ENCODE measurements at regions not wholly inside any gene's neighbourhood (a gene's known extent, or its start where the extent isn't known, plus 50 kb on each side); places are given as distances from the start of the nearest gene placed in this dataset.
"Not testable (repeated sequence)": the region's sequence is repeated elsewhere in the genome, so short reads cannot be mapped to it uniquely, and the experiment has no call there.

- no peak overlapping the region for H3K4me3 ChIP-seq (ENCODE audit: low read depth, low read length)
- DNase-seq (ENCODE audit: low read depth), result no peak
- TF ChIP-seq, protein P1, sequence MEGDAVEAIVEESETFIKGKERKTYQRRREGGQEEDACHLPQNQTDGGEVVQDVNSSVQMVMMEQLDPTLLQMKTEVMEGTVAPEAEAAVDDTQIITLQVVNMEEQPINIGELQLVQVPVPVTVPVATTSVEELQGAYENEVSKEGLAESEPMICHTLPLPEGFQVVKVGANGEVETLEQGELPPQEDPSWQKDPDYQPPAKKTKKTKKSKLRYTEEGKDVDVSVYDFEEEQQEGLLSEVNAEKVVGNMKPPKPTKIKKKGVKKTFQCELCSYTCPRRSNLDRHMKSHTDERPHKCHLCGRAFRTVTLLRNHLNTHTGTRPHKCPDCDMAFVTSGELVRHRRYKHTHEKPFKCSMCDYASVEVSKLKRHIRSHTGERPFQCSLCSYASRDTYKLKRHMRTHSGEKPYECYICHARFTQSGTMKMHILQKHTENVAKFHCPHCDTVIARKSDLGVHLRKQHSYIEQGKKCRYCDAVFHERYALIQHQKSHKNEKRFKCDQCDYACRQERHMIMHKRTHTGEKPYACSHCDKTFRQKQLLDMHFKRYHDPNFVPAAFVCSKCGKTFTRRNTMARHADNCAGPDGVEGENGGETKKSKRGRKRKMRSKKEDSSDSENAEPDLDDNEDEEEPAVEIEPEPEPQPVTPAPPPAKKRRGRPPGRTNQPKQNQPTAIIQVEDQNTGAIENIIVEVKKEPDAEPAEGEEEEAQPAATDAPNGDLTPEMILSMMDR (IDR thresholded peaks at IDR 0.05; ENCODE audit: low read depth, low read length, missing control alignments), result no peak
Measured at GRCh38 chr5:1641041-1641440, 117.3 kb upstream of the LPCAT1 start.

DNA sequence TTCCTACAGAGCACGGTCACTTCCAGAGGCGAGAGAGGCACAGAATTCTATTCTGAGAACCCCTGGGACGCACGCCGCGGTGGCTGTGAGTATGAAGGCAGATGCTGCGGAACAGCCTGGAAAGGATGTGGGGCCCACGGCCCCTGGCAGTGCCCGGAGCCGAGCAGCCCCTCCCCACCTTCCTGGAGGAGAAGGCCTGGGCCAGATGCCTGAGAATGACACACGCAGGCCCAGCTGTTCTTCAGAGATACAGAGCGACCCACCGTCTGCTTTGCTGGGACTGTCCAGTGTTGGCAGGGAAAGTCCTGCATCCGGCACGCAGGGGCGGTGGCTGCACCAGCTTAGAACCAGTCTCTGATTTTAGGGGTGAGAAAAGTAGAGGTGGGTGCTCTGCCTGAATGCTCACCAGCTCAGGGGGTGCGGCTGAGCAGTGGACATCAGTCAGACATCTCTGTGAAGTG, 116.7 kb upstream of the LPCAT1 start:
- TF ChIP-seq, protein P1 (IDR thresholded peaks at IDR 0.05; ENCODE audit: low read depth, low read length, missing control alignments), result no peak
- DNase-seq (ENCODE audit: low read depth), result no peak
- H3K4me3 ChIP-seq (ENCODE audit: low read depth, low read length), result no peak overlapping the region

- TF ChIP-seq, protein P1 (IDR thresholded peaks at IDR 0.05; ENCODE audit: low read depth, low read length, missing control alignments), result no peak
- H3K4me3 ChIP-seq (ENCODE audit: low read depth, low read length), result no peak overlapping the region
- no peak for DNase-seq (ENCODE audit: low read depth)
Measured at GRCh38 chr5:1639757-1640156, 116.0 kb upstream of the LPCAT1 start.

GRCh38 chr5:1638658-1639400, 115.1 kb upstream of the LPCAT1 start:
- TF ChIP-seq, protein P1 (IDR thresholded peaks at IDR 0.05; ENCODE audit: low read depth, low read length, missing control alignments), result no peak
- H3K4me3 ChIP-seq (ENCODE audit: low read depth, low read length), result no peak overlapping the region
- DNase-seq (ENCODE audit: low read depth), result no peak

GRCh38 chr5:1637639-1638481, 114.1 kb upstream of the LPCAT1 start:
- DNase-seq (ENCODE audit: low read depth), result no peak
- no peak overlapping the region for H3K4me3 ChIP-seq (ENCODE audit: low read depth, low read length)
- TF ChIP-seq, protein P1 (IDR thresholded peaks at IDR 0.05; ENCODE audit: low read depth, low read length, missing control alignments), result no peak

GRCh38 chr5:1636981-1637638, 113.3 kb upstream of the LPCAT1 start:
- TF ChIP-seq, protein P1 (IDR thresholded peaks at IDR 0.05; ENCODE audit: low read depth, low read length, missing control alignments), result no peak
- H3K4me3 ChIP-seq (ENCODE audit: low read depth, low read length), result no peak overlapping the region
- DNase-seq (ENCODE audit: low read depth), result no peak

DNA sequence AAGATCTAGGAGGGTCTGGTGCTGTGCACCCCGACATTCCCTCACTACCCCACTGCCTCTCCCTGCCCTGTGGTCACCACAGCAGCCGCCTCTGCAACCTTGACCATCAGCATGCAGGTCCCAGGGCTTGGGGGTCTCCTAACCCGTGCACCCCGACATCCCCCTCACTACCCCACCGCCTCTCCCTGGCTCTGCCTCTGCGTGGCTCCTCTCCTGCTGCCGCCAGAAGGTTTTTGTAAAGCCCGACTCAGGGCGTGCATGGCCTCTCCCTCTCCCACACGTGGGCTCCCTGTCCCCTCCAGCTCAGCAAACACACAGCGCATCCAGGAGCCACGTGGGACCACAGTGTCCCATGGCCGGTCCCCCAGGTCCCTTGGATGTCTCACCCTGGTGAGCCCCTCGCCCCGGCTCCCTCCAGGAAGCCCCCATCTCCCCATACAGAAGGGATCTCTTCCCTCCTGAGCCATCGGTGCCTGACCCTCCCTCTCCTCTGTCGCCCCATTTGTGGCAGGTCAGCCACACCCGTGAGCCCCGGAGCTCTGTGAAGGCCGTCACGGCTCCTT, 112.5 kb upstream of the LPCAT1 start:
- not testable (repeated sequence) for H3K4me3 ChIP-seq (ENCODE audit: low read depth, low read length); DNase-seq (ENCODE audit: low read depth)

GRCh38 chr5:1635477-1635876, 111.7 kb upstream of the LPCAT1 start:
- not testable (repeated sequence) for DNase-seq (ENCODE audit: low read depth); H3K4me3 ChIP-seq (ENCODE audit: low read depth, low read length)
